GM23338 (cell line): ENCODE measurements at regions not wholly inside any gene's neighbourhood (a gene's known extent, or its start where the extent isn't known, plus 50 kb on each side); places are given as distances from the start of the nearest gene placed in this dataset.

ENCODE experiments used
- ATAC-seq: fragments of 200-7000 bp; cut with Tn5 transposase; 3 replicates; pipeline ENCODE4 v1.9.1; 2020
- DNase-seq: peaks from one replicate; pipeline ENCODE4 v3.0.0-alpha.2; 2015; ENCODE audit warnings: low spot score
- H2AFZ ChIP-seq: fragments of 200-600 bp; sonication (generic); 2 replicates; pipeline ENCODE4 v1.8.0; 2016; ENCODE audit warnings: antibody characterized with exemption, mild to moderate bottlenecking, moderate library complexity
- H3F3A ChIP-seq: fragments of 200-600 bp; sonication (generic); replicated peaks from 2 replicates; pipeline ENCODE4 v1.8.0; 2017; ENCODE audit warnings: antibody characterized with exemption, mixed run types, low read depth
- H3K27ac ChIP-seq: fragments of 200-600 bp; sonication (generic); 2 replicates; pipeline ENCODE4 v1.6.1; 2016; ENCODE audit warnings: low read depth
- H3K27me3 ChIP-seq: fragments of 200-600 bp; sonication (generic); 2 replicates; pipeline ENCODE4 v1.8.0; 2016; ENCODE audit warnings: mild to moderate bottlenecking, mixed run types, moderate library complexity; ENCODE audit not compliant: insufficient read depth
- H3K36me3 ChIP-seq: fragments of 200-600 bp; sonication (generic); 2 replicates; pipeline ENCODE4 v1.8.0; 2016; ENCODE audit warnings: mild to moderate bottlenecking; ENCODE audit not compliant: insufficient read depth
- H3K4me1 ChIP-seq: fragments of 200-600 bp; sonication (generic); 2 replicates; pipeline ENCODE4 v1.8.0; 2016; ENCODE audit warnings: mild to moderate bottlenecking, moderate library complexity; ENCODE audit not compliant: insufficient read depth
- H3K4me2 ChIP-seq: fragments of 200-600 bp; sonication (generic); 2 replicates; pipeline ENCODE4 v1.7.1; 2017; ENCODE audit warnings: mixed run types
- H3K4me3 ChIP-seq: fragments of 200-600 bp; sonication (generic); 2 replicates; pipeline ENCODE4 v1.6.1; 2016; ENCODE audit warnings: mixed run types
- H3K79me2 ChIP-seq: fragments of 200-600 bp; sonication (generic); replicated peaks from 2 replicates; pipeline ENCODE4 v1.8.0; 2017; ENCODE audit warnings: mild to moderate bottlenecking; ENCODE audit not compliant: insufficient read depth
- H3K9me2 ChIP-seq: fragments of 200-600 bp; sonication (generic); 2 replicates; pipeline ENCODE4 v1.8.0; 2017; ENCODE audit not compliant: insufficient read depth
- H4K20me1 ChIP-seq: fragments of 200-600 bp; sonication (generic); replicated peaks from 2 replicates; pipeline ENCODE4 v1.8.0; 2017; ENCODE audit warnings: mild to moderate bottlenecking; ENCODE audit not compliant: insufficient read depth
- H3K27ac Mint-ChIP-seq: 2 replicates; pipeline ENCODE4 v1.8.0; 2020; ENCODE audit warnings: inconsistent platforms, mild to moderate bottlenecking, moderate library complexity, mixed read lengths
- H3K27me3 Mint-ChIP-seq: 3 replicates; pipeline ENCODE4 v1.8.0; 2022; ENCODE audit warnings: low read depth, mild to moderate bottlenecking, moderate library complexity, mixed read lengths, inconsistent platforms; ENCODE audit not compliant: insufficient read depth, poor library complexity
- H3K36me3 Mint-ChIP-seq: 3 replicates; pipeline ENCODE4 v1.8.0; 2021; ENCODE audit warnings: low read depth, mild to moderate bottlenecking, inconsistent platforms, moderate library complexity, mixed read lengths
- H3K4me1 Mint-ChIP-seq: 3 replicates; pipeline ENCODE4 v1.8.0; 2020; ENCODE audit warnings: mild to moderate bottlenecking, inconsistent platforms, mixed read lengths
- H3K4me3 Mint-ChIP-seq: 3 replicates; pipeline ENCODE4 v1.8.0; 2021; ENCODE audit warnings: moderate library complexity, mild to moderate bottlenecking, inconsistent platforms, mixed read lengths
- H3K9me3 Mint-ChIP-seq: 3 replicates; pipeline ENCODE4 v1.8.0; 2020; ENCODE audit warnings: moderate library complexity, mild to moderate bottlenecking, inconsistent platforms, mixed read lengths
- CREB1 ChIP-seq: fragments of 250-450 bp; sonication (Bioruptor Pico); IDR thresholded peaks from 2 replicates; pipeline ENCODE4 v1.5.0; 2020; ENCODE audit warnings: low read depth, mild to moderate bottlenecking, moderate library complexity
- EZH2 ChIP-seq: fragments of 200-600 bp; sonication (generic); IDR thresholded peaks from one replicate; pipeline ENCODE4 v1.8.0; 2017; ENCODE audit warnings: antibody characterized with exemption, mild to moderate bottlenecking, low read depth; ENCODE audit not compliant: unreplicated experiment
- EZH2phosphoT487 ChIP-seq: fragments of 200-600 bp; sonication (generic); IDR thresholded peaks from one replicate; pipeline ENCODE4 v1.8.1; 2018; ENCODE audit warnings: antibody characterized with exemption; ENCODE audit not compliant: unreplicated experiment
- NANOG ChIP-seq: IDR thresholded peaks from 2 replicates; pipeline ENCODE4 v1.6.1; 2016; ENCODE audit warnings: antibody characterized with exemption, borderline replicate concordance
- POLR2AphosphoS5 ChIP-seq: IDR thresholded peaks from 2 replicates; pipeline ENCODE4 v1.6.1; 2016; ENCODE audit warnings: antibody characterized with exemption, low read depth
- STAT1 ChIP-seq: IDR thresholded peaks from one replicate; pipeline ENCODE4 v1.6.1; 2016; ENCODE audit warnings: antibody characterized with exemption; ENCODE audit not compliant: unreplicated experiment
- ZNF331 ChIP-seq: fragments of 250-450 bp; sonication (Bioruptor Pico); IDR thresholded peaks from 2 replicates; pipeline ENCODE4 v1.5.0; 2020; ENCODE audit warnings: low read depth, mild to moderate bottlenecking, moderate library complexity
- TF ChIP-seq, protein P1 (sequence below), 2 experiments: fragments of 200-600 bp in 1 of 2; sonication (generic) in 1 of 2; conservative IDR thresholded peaks; 2 replicates each; pipeline versions ENCODE4 v1.5.1 to v1.6.1; 2016 to 2017; ENCODE audit warnings: antibody characterized with exemption in 2 of 2, low read depth in 2 of 2, mild to moderate bottlenecking in 2 of 2, moderate library complexity in 1 of 2
- TF ChIP-seq, protein P2 (sequence below): IDR thresholded peaks from one replicate; pipeline ENCODE4 v1.6.1; 2018; ENCODE audit warnings: antibody characterized with exemption; ENCODE audit not compliant: unreplicated experiment
- TF ChIP-seq, protein P3 (sequence below): IDR thresholded peaks from 2 replicates; pipeline ENCODE4 v1.6.1; 2016; ENCODE audit warnings: antibody characterized with exemption

DNA sequence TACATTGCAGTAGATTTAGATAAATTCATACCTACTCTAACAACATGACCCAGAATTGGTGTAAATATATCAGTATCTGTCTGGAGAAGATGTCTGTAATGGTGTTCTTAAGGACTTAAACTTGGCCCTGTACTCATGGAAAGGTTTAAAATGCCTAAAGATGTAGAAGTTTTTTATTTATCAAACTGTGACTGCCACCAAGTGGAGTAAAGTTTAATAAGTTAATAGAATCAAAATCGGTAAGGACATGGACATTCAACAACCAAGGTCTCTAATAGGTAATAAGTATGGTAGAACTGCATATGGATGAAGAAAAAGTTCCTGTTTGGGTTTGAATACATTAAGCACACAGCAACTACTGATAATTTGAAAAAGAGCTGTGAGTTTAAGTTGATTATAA, 474.0 kb upstream of the NDST3 start:
- TF ChIP-seq, protein P1, sequence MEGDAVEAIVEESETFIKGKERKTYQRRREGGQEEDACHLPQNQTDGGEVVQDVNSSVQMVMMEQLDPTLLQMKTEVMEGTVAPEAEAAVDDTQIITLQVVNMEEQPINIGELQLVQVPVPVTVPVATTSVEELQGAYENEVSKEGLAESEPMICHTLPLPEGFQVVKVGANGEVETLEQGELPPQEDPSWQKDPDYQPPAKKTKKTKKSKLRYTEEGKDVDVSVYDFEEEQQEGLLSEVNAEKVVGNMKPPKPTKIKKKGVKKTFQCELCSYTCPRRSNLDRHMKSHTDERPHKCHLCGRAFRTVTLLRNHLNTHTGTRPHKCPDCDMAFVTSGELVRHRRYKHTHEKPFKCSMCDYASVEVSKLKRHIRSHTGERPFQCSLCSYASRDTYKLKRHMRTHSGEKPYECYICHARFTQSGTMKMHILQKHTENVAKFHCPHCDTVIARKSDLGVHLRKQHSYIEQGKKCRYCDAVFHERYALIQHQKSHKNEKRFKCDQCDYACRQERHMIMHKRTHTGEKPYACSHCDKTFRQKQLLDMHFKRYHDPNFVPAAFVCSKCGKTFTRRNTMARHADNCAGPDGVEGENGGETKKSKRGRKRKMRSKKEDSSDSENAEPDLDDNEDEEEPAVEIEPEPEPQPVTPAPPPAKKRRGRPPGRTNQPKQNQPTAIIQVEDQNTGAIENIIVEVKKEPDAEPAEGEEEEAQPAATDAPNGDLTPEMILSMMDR (conservative IDR thresholded peaks at IDR 0.05; ENCODE audit: low read depth in 2 of 2), result peak in 1 of 2 experiments; percentile 25; a peak in 2 of 4 replicates
- no peak for TF ChIP-seq STAT1
- H3K4me1 Mint-ChIP-seq, result peaks cover 4% of the 10 kb centered on the region; the same call in 2 of the 3 replicates
- peak; percentile 4 for DNase-seq
- ATAC-seq, result no peak
- no peak overlapping the region for H3K4me3 ChIP-seq
- no peaks in the 10 kb centered on the region for H3K4me1 ChIP-seq
- H3K9me3 Mint-ChIP-seq, result no peaks in the 10 kb centered on the region
- H3K27ac ChIP-seq, result no peak overlapping the region
- no peaks in the 10 kb centered on the region for H3K36me3 ChIP-seq
- H3K27me3 ChIP-seq, result no peaks in the 10 kb centered on the region
- no peaks in the 10 kb centered on the region for H3F3A ChIP-seq
- no peaks in the 10 kb centered on the region for H3K36me3 Mint-ChIP-seq
- H3K4me2 ChIP-seq, result no peak overlapping the region
- H2AFZ ChIP-seq, result no peak overlapping the region
- H3K27ac Mint-ChIP-seq, result no peak overlapping the region
- H3K9me2 ChIP-seq, result no peaks in the 10 kb centered on the region
- H3K27me3 Mint-ChIP-seq, result peaks cover 2% of the 10 kb centered on the region
- no peaks in the 10 kb centered on the region for H3K79me2 ChIP-seq
- no peaks in the 10 kb centered on the region for H4K20me1 ChIP-seq
- no peak overlapping the region for H3K4me3 Mint-ChIP-seq

DNA sequence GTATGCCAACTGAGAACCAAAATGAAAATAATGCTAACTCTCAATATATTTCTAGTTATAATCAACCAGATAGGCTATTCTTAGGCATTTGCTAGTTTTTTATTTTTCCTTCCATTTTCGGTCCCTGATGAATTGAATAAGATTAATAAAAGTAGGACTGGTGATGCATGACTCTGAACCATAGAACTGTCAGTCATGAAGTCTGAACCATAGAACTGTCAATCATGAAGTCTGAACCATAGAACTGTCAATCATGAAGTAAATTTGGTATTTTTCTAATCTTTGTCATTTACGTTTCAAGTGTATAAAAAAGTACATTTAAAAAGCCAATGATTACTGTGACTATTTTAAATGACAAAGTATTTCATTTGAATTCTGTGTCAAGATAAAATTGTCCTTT, 460.2 kb upstream of the NDST3 start:
- Histone ChIP-seq H3K4me2 (no peak overlapping the region), H3K36me3 (no peaks in the 10 kb centered on the region), H3K4me1 (no peaks in the 10 kb centered on the region; the same call in 1 of the 2 replicates), H2AFZ (no peak overlapping the region), H3F3A (no peaks in the 10 kb centered on the region), H3K9me2 (no peaks in the 10 kb centered on the region), H4K20me1 (no peaks in the 10 kb centered on the region), H3K79me2 (no peaks in the 10 kb centered on the region), H3K27me3 (no peaks in the 10 kb centered on the region), H3K4me3 (no peak overlapping the region), H3K27ac (no peak overlapping the region)
- no peak for DNase-seq
- Mint-ChIP-seq H3K4me1 (no peaks in the 10 kb centered on the region), H3K27ac (no peak overlapping the region), H3K4me3 (no peak overlapping the region), H3K9me3 (no peaks in the 10 kb centered on the region), H3K36me3 (no peaks in the 10 kb centered on the region), H3K27me3 (no peaks in the 10 kb centered on the region)
- no peak for TF ChIP-seq ZNF331 (CRISPR knock-in tag)
- ATAC-seq, result no peak

DNA sequence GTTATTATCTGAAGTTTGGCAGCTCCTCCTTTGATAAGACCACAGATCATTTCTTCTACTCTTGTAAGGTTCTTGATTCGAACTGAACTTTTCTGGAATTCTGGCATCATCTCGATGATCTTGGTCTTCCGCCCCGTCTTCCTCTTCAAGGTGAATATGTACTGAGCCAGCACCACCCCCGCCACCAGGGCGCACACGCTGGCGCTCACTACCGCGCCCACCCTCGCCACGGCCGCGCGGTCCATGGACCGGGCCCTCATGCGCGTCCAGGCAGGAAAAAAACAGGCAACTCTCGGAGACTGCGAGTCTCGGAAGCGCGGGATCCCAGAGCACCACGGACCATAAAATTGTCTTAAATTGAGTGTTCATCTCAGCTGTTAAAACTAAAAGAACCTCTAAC, 458.4 kb upstream of the NDST3 start:
- H3K27me3 Mint-ChIP-seq, result no peaks in the 10 kb centered on the region
- H3K4me1 ChIP-seq, result no peaks in the 10 kb centered on the region; the same call in 1 of the 2 replicates
- no peak overlapping the region for H3K4me3 ChIP-seq
- H4K20me1 ChIP-seq, result no peaks in the 10 kb centered on the region
- H3K27me3 ChIP-seq, result no peaks in the 10 kb centered on the region
- H3K4me1 Mint-ChIP-seq, result no peaks in the 10 kb centered on the region
- H3K4me2 ChIP-seq, result no peak overlapping the region
- no peak for TF ChIP-seq POLR2AphosphoS5
- TF ChIP-seq, protein P2, sequence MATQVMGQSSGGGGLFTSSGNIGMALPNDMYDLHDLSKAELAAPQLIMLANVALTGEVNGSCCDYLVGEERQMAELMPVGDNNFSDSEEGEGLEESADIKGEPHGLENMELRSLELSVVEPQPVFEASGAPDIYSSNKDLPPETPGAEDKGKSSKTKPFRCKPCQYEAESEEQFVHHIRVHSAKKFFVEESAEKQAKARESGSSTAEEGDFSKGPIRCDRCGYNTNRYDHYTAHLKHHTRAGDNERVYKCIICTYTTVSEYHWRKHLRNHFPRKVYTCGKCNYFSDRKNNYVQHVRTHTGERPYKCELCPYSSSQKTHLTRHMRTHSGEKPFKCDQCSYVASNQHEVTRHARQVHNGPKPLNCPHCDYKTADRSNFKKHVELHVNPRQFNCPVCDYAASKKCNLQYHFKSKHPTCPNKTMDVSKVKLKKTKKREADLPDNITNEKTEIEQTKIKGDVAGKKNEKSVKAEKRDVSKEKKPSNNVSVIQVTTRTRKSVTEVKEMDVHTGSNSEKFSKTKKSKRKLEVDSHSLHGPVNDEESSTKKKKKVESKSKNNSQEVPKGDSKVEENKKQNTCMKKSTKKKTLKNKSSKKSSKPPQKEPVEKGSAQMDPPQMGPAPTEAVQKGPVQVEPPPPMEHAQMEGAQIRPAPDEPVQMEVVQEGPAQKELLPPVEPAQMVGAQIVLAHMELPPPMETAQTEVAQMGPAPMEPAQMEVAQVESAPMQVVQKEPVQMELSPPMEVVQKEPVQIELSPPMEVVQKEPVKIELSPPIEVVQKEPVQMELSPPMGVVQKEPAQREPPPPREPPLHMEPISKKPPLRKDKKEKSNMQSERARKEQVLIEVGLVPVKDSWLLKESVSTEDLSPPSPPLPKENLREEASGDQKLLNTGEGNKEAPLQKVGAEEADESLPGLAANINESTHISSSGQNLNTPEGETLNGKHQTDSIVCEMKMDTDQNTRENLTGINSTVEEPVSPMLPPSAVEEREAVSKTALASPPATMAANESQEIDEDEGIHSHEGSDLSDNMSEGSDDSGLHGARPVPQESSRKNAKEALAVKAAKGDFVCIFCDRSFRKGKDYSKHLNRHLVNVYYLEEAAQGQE, result no peak
- TF ChIP-seq NANOG, result no peak
- TF ChIP-seq CREB1, result no peak
- TF ChIP-seq EZH2phosphoT487, result no peak
- TF ChIP-seq ZNF331 (CRISPR knock-in tag), result no peak
- no peak for TF ChIP-seq EZH2
- TF ChIP-seq, protein P3, sequence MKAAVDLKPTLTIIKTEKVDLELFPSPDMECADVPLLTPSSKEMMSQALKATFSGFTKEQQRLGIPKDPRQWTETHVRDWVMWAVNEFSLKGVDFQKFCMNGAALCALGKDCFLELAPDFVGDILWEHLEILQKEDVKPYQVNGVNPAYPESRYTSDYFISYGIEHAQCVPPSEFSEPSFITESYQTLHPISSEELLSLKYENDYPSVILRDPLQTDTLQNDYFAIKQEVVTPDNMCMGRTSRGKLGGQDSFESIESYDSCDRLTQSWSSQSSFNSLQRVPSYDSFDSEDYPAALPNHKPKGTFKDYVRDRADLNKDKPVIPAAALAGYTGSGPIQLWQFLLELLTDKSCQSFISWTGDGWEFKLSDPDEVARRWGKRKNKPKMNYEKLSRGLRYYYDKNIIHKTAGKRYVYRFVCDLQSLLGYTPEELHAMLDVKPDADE, result no peak
- no peak overlapping the region for H3K27ac Mint-ChIP-seq
- DNase-seq (no peak), ATAC-seq (no peak)
- H2AFZ ChIP-seq, result no peak overlapping the region
- H3F3A ChIP-seq, result no peaks in the 10 kb centered on the region
- no peak overlapping the region for H3K27ac ChIP-seq
- H3K36me3 ChIP-seq, result no peaks in the 10 kb centered on the region
- no peaks in the 10 kb centered on the region for H3K9me3 Mint-ChIP-seq
- no peaks in the 10 kb centered on the region for H3K9me2 ChIP-seq
- no peaks in the 10 kb centered on the region for H3K36me3 Mint-ChIP-seq
- H3K4me3 Mint-ChIP-seq, result no peak overlapping the region
- H3K79me2 ChIP-seq, result no peaks in the 10 kb centered on the region
